Endothelial cell of umbilical vein (primary cell): ENCODE measurements at regions not wholly inside any gene's neighbourhood (a gene's known extent, or its start where the extent isn't known, plus 50 kb on each side); places are given as distances from the start of the nearest gene placed in this dataset.
"Not testable (repeated sequence)": the region's sequence is repeated elsewhere in the genome, so short reads cannot be mapped to it uniquely, and the experiment has no call there.

Experiments
- POLR2A ChIP-seq: IDR thresholded peaks from 2 replicates; pipeline ENCODE4 v1.6.1; 2012; ENCODE audit warnings: low read depth, mild to moderate bottlenecking, control low read depth, low read length
- POLR2AphosphoS5 ChIP-seq: IDR thresholded peaks from 2 replicates; pipeline ENCODE4 v1.6.1; 2012; ENCODE audit warnings: low read depth, mild to moderate bottlenecking, control low read depth, low read length, moderate library complexity; ENCODE audit not compliant: insufficient read depth
- TF ChIP-seq, protein P1 (sequence below): IDR thresholded peaks from 2 replicates; pipeline ENCODE4 v1.6.1; 2011; ENCODE audit not compliant: insufficient read depth, insufficient read length

DNA sequence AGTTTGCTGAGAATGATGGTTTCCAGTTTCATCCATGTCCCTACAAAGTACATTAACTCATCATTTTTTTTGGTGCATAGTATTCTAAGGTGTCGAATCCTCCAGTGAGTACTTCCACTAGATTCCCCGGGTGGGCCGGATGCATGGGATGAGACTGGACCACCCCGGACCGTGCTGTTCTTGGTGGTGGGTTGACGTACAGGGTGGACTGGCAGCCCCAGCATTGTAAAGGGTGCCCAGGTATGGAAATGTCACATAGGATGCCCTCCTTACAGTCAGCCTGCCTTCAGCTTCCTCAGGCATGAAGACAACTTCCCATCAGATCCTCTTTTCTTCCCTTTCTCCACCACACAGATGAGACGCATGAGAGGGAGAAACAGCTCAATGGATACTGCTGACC is 3916.1 kb upstream of the OR11H1 start:
- TF ChIP-seq, protein P1, sequence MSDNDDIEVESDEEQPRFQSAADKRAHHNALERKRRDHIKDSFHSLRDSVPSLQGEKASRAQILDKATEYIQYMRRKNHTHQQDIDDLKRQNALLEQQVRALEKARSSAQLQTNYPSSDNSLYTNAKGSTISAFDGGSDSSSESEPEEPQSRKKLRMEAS = not testable (repeated sequence)
- TF ChIP-seq POLR2A, POLR2AphosphoS5: not testable (repeated sequence)
